GM18909 (cell line): ENCODE measurements at regions not wholly inside any gene's neighbourhood (a gene's known extent, or its start where the extent isn't known, plus 50 kb on each side); places are given as distances from the start of the nearest gene placed in this dataset.
"Not testable (repeated sequence)": the region's sequence is repeated elsewhere in the genome, so short reads cannot be mapped to it uniquely, and the experiment has no call there.

Source experiments
- ATAC-seq: cut with Tn5 transposase; IDR thresholded peaks from one replicate; pipeline ENCODE4 v1.9.1; 2021; ENCODE audit warnings: mild to moderate bottlenecking; ENCODE audit not compliant: unreplicated experiment, poor library complexity

GRCh38 chr13:44757671-44758070 lies 181.5 kb upstream of the TSC22D1 start:
- ATAC-seq: no peak

GRCh38 chr13:44756276-44756810 lies 180.2 kb upstream of the TSC22D1 start:
- no peak for ATAC-seq

GRCh38 chr13:44755872-44756271 lies 179.7 kb upstream of the TSC22D1 start:
- no peak for ATAC-seq

GRCh38 chr13:44752164-44752563 lies 176.0 kb upstream of the TSC22D1 start:
- ATAC-seq: no peak

- no peak for ATAC-seq
Observed at GRCh38 chr13:44750630-44751029, 174.5 kb upstream of the TSC22D1 start.

- ATAC-seq: no peak
Observed at GRCh38 chr13:44749906-44750305, 173.8 kb upstream of the TSC22D1 start.

GRCh38 chr13:44748439-44748838 lies 172.3 kb upstream of the TSC22D1 start:
- no peak for ATAC-seq

GRCh38 chr13:44747179-44747578 lies 171.0 kb upstream of the TSC22D1 start:
- no peak for ATAC-seq

- no peak for ATAC-seq
Observed at GRCh38 chr13:44746690-44747089, 170.6 kb upstream of the TSC22D1 start.

- no peak for ATAC-seq
Observed at GRCh38 chr13:44744880-44745633, 168.9 kb upstream of the TSC22D1 start.

- ATAC-seq: no peak
Observed at GRCh38 chr13:44739539-44739938, 163.4 kb upstream of the TSC22D1 start.

- ATAC-seq: no peak
Observed at GRCh38 chr13:44739120-44739519, 163.0 kb upstream of the TSC22D1 start.

GRCh38 chr13:44738463-44738862 lies 162.3 kb upstream of the TSC22D1 start:
- ATAC-seq: no peak

- ATAC-seq: no peak
Observed at GRCh38 chr13:44735806-44736205, 159.7 kb upstream of the TSC22D1 start.

- ATAC-seq: no peak
Observed at GRCh38 chr13:44734201-44734707, 158.1 kb upstream of the TSC22D1 start.

- no peak for ATAC-seq
Observed at GRCh38 chr13:44732503-44733098, 156.5 kb upstream of the TSC22D1 start.

GRCh38 chr13:44730851-44731250 lies 154.7 kb upstream of the TSC22D1 start:
- no peak for ATAC-seq

- ATAC-seq: no peak
Observed at GRCh38 chr13:44730099-44730498, 154.0 kb upstream of the TSC22D1 start.

GRCh38 chr13:44727591-44727990 lies 151.5 kb upstream of the TSC22D1 start:
- ATAC-seq: not testable (repeated sequence)

- no peak for ATAC-seq
Observed at GRCh38 chr13:44726778-44727177, 150.6 kb upstream of the TSC22D1 start.

GRCh38 chr13:44726214-44726613 lies 150.1 kb upstream of the TSC22D1 start:
- ATAC-seq: no peak
